ENCODE measurements at regions not wholly inside any gene's neighbourhood (a gene's known extent, or its start where the extent isn't known, plus 50 kb on each side); places are given as distances from the start of the nearest gene placed in this dataset.

GRCh38 chr15:70171256-70171886, 73.7 kb upstream of the TLE3 start:
- in situ Hi-C loops (cut with HindIII; ENCODE audit: low sequenced_read_pairs) = no loop called here
- no peak overlapping the region for H3K4me3 ChIP-seq (ENCODE audit: low read depth, low read length)
- DNase-seq (ENCODE audit: low read depth, low spot score) = no peak
- TF ChIP-seq, protein P1, sequence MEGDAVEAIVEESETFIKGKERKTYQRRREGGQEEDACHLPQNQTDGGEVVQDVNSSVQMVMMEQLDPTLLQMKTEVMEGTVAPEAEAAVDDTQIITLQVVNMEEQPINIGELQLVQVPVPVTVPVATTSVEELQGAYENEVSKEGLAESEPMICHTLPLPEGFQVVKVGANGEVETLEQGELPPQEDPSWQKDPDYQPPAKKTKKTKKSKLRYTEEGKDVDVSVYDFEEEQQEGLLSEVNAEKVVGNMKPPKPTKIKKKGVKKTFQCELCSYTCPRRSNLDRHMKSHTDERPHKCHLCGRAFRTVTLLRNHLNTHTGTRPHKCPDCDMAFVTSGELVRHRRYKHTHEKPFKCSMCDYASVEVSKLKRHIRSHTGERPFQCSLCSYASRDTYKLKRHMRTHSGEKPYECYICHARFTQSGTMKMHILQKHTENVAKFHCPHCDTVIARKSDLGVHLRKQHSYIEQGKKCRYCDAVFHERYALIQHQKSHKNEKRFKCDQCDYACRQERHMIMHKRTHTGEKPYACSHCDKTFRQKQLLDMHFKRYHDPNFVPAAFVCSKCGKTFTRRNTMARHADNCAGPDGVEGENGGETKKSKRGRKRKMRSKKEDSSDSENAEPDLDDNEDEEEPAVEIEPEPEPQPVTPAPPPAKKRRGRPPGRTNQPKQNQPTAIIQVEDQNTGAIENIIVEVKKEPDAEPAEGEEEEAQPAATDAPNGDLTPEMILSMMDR (IDR thresholded peaks at IDR 0.05; ENCODE audit: low read depth, low read length) = no peak

DNA sequence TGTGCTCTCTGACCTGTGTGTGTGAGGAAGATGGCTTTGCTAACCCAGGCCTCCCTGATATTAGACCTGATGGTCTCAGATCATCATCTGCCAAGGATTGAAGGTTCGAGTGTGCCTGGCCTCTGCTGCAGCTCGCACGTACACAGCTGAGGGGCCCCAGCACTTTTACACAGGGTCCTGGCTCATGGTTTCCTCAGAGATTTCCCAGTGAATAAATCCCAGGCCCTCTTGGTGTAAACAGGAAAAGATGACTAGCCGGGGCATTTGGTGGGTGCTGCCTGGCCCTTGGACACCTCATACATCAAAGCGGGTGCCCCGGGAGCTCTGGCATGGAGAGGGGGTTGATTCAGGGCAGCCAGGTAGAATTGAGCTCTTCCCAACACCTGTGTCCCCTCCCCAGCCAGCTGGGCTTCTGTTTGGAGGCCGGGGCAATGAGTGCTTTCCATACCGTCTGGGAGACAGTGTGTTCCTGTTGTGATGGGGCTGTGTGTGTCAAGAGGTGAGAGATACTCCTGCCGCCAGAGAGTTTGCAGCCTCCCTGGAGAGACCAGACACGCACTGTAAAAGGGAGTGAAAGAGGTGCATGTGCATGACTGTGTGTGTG, 72.5 kb upstream of the TLE3 start:
- in situ Hi-C loops (cut with HindIII; ENCODE audit: low sequenced_read_pairs) = no loop called here
- TF ChIP-seq, protein P1 (IDR thresholded peaks at IDR 0.05; ENCODE audit: low read depth, low read length) = no peak
- no peak overlapping the region for H3K4me3 ChIP-seq (ENCODE audit: low read depth, low read length)
- no peak for DNase-seq (ENCODE audit: low read depth, low spot score)

DNA sequence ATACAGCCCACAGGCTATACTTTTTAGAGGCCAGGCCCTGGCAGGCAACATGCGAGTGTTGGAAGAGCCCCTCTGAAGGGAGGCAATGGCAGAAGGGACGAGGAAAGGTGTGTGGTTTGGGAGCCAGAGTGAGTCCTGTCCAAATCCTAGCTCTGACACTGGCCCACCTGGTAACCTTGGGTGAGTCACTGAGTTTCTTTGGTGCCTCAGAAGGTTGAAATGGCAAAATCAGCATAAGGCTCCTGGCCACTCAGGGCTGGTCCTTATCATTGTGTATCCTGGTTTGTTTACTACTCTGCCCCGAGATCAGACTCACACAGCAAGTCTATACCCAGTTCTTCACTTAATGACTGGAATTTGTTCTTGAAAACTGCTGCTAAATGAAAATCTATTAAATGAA, 71.4 kb upstream of the TLE3 start:
- no peak overlapping the region for H3K4me3 ChIP-seq (ENCODE audit: low read depth, low read length)
- TF ChIP-seq, protein P1 (IDR thresholded peaks at IDR 0.05; ENCODE audit: low read depth, low read length) = no peak
- in situ Hi-C loops (cut with HindIII; ENCODE audit: low sequenced_read_pairs) = no loop called here
- DNase-seq (ENCODE audit: low read depth, low spot score) = no peak

- TF ChIP-seq, protein P1 (IDR thresholded peaks at IDR 0.05; ENCODE audit: low read depth, low read length) = no peak
- in situ Hi-C loops (cut with HindIII; ENCODE audit: low sequenced_read_pairs) = no loop called here
- DNase-seq (ENCODE audit: low read depth, low spot score) = no peak
- no peak overlapping the region for H3K4me3 ChIP-seq (ENCODE audit: low read depth, low read length)
These were observed 69.4 kb upstream of the TLE3 start for GRCh38 chr15:70167155-70167554.

DNA sequence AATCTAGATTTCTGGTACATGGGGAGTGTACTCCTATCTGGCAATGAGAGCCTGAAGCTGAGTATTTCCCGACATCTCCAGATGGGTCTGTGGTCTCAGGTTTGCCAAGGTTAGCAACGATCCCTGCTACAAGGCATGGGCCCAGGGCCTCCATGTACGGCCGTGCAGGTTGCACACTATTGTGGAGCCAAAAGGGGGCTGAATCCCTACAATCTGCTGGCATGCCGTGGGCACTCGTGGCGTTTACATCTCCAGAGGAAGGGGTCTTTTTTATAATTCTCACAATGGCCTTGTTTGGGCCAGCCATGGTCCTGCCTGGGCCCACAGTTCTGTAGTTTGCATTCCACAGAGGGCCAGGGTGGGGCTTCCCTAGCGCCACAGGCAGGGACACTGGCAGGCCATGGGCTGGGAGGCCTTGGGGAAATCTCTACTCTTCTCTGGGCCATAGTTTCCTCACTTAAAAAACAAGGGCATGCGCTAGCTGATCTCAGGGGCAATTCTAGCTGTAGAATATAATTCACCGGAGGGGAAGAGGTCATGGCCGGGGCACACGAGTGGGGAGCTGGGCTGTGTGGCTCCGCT, 68.9 kb upstream of the TLE3 start:
- TF ChIP-seq, protein P1 (IDR thresholded peaks at IDR 0.05; ENCODE audit: low read depth, low read length) = no peak
- in situ Hi-C loops (cut with HindIII; ENCODE audit: low sequenced_read_pairs) = no loop called here
- no peak for DNase-seq (ENCODE audit: low read depth, low spot score)

DNA sequence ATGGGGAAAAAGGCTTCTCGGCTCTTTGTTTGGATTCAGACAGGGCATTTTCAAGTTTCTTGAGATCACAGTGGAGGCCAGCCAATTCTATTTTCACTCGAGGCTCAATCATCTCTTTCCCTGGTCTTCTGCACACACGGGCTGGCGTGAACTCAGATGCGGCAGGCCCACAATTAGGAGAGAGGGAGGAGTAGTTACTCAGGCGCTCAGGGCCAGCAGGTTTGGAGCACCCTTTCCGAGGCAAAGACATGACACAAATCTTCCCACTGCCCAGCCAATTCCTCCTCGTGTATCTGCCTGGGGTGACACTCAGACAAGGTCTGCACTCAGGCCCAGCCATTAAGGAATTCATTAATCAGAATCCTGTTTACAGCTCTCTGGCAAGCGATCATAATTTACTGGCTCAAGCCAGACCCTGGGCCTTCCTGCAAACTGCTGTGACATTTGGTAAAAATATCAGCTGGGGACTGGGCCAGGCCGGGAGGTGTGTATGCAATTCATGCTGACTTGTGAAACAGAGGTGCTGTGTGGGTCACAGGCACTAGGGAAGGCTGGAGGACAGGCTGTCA, 68.1 kb upstream of the TLE3 start:
- TF ChIP-seq, protein P1 (IDR thresholded peaks at IDR 0.05; ENCODE audit: low read depth, low read length) = no peak
- in situ Hi-C loops (cut with HindIII; ENCODE audit: low sequenced_read_pairs) = no loop called here
- no peak overlapping the region for H3K4me3 ChIP-seq (ENCODE audit: low read depth, low read length)
- DNase-seq (ENCODE audit: low read depth, low spot score) = no peak

More for the DNA sequence above, 68.9 kb upstream of the TLE3 start:
- no peak overlapping the region for H3K4me3 ChIP-seq (ENCODE audit: low read depth, low read length)
